HG03521 (cell line): ENCODE measurements at regions not wholly inside any gene's neighbourhood (a gene's known extent, or its start where the extent isn't known, plus 50 kb on each side); places are given as distances from the start of the nearest gene placed in this dataset.
"Not testable (repeated sequence)": the region's sequence is repeated elsewhere in the genome, so short reads cannot be mapped to it uniquely, and the experiment has no call there.

ENCODE experiments used
- ATAC-seq: cut with Tn5 transposase; IDR thresholded peaks from one replicate; pipeline ENCODE4 v1.9.1; 2021; ENCODE audit warnings: mild to moderate bottlenecking, moderate library complexity; ENCODE audit not compliant: unreplicated experiment

DNA sequence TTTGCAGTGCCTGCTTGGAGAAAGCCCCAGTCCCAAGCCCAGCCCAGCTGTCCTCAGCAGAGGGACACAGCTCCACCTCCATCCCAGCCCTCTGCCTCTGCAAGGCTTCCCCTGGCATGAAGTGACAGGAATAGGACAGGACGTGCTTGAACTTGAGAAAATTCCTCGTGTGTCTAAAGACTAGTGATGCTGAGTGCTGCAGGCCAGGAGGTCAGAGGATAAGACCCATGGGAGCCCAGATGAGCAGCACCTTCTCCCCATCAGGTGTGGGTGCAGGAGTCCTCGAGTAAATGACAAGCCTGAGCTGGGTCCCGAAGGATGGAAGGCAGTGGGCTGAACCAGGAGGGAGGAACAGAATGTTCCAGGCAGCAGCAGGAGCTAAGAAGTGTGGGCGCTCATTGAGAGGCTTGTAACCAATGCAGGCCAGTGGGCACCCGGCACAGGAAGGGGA is 67.8 kb upstream of the UXS1 start:
- ATAC-seq = no peak

GRCh38 chr2:106258859-106259258 is 64.8 kb upstream of the UXS1 start:
- not testable (repeated sequence) for ATAC-seq

DNA sequence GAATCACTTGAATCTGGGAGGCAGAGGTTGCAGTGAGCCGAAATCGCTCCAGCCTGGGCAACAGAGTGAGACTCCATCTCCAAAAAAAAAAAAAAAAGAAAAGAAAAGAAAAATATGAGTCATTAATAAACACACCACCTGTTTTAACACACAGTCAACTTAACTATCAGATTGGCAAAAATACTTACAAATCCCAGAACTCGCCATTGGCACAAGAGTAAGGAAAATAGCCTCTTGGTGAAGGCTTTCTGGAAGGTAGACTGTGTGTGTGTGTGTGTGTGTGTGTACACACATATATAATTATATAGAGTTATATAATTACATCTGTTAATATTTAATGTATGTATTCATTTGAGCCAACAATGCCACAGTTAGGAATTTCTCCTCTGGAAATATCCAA is 63.7 kb upstream of the UXS1 start:
- no peak for ATAC-seq

- no peak for ATAC-seq
These were observed 63.0 kb upstream of the UXS1 start for GRCh38 chr2:106257135-106257534.

GRCh38 chr2:106249157-106249828 is 55.2 kb upstream of the UXS1 start:
- not testable (repeated sequence) for ATAC-seq

GRCh38 chr2:106248548-106249151 is 54.5 kb upstream of the UXS1 start:
- not testable (repeated sequence) for ATAC-seq
